Islet precursor cell (in vitro differentiated cells): ENCODE measurements at regions not wholly inside any gene's neighbourhood (a gene's known extent, or its start where the extent isn't known, plus 50 kb on each side); places are given as distances from the start of the nearest gene placed in this dataset.
"Not testable (repeated sequence)": the region's sequence is repeated elsewhere in the genome, so short reads cannot be mapped to it uniquely, and the experiment has no call there.

ENCODE experiments used
- DNase-seq: peaks from one replicate; pipeline ENCODE4 v3.0.0-alpha.2; 2018

DNA sequence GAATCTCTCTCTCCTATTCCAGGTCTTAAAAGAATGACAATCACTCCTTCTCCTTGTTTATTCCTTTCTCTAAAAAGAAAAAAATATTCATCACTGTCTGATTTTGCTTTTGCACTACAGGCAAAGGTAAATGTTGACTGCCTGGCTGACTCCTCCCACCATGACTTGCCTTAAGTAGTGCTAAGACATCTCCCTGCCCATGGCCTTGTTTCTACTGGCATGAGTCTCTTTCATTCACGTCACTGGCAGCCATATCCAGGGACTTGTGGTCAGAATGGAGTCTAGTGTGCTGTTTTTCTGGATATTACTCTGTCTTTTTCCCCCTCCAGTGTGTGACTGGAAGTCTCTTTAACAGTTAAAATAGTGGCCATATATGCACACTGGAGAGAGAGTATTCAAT lies 522.9 kb upstream of the DAB2 start:
- no peak for DNase-seq

DNA sequence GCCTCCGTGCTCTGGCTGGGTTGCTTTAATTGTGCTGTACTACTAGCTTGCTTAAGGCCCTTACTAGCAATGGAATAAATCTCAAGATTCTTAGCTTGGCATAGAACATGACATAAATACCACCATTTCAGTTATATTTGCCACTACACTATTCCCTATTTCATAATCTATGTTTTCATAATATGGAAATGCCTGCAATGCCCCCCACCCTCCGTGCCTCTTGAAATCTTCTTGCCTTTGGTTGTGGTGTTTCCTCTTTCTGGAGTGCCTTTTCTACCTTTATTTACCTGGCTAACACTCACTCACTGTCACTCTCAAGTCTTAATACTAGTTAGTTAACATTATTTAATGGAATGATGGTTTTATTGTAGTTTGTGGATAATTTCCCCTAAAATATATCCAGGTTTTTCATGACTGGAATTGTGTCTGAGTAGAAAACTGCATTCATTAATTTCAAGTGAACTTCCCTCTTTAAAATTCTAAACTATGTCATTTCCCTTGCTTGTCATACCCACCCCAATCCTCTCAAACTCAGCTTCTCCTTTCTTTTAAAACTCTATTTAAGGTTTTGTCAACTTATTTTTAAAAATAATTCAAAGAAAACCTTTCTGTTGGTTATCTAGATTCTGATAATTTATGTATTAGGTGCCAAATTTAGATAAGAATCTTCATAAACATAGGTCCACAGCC lies 521.7 kb upstream of the DAB2 start:
- no peak for DNase-seq

DNA sequence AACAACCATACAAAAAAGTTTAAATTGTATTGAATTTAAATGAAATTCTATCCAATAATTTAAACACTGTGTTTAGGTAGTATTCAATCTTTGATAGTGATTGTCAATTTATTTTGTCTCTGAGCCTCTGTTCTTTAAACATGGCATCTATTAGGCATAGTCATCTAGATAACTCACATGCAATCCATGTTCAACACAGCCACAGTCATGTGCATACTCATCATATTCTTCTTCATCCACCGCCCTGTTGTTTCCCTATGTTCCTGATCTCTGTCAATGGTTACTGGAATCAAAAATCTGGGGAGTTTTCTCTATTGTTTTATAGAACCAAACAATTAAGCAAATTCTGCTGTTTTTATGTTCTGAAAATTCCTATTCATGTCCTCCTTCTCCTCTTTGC lies 521.1 kb upstream of the DAB2 start:
- DNase-seq = no peak

DNA sequence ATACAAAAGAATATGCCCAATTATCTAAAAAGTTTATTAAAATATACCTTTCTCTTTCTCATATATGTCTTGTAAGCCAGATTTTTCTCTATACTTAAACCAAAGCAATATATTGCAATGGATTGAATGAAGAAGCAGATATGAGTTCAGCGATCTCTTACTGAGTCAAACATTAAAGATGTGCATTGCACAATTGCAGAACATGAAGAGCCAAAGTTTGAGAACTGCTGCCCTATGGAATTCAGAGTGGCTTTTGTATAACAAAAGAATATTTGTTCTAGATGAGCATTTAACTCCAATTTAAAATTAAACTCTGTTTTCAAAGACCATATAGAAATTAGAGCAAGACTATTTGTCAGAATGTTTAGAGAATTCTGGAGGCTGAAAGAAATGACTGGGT lies 519.0 kb upstream of the DAB2 start:
- DNase-seq = no peak

DNA sequence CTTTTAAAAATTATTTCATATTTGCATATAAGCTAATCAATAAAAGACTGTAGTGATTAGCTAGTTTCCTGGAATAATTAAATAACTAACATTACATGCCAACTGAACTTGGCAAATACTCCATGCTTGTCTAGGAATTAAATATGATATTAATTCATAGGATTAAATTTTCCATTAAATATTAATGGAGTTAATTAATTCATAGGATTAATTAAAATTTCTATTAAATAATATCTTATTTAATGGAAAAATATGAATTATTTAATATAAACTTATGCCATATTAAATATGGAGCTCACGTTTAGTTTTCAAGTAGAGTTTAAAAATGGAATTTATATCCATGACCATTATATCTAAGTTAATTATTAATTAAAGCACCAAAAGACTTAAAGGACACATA lies 517.8 kb upstream of the DAB2 start:
- DNase-seq = no peak

DNA sequence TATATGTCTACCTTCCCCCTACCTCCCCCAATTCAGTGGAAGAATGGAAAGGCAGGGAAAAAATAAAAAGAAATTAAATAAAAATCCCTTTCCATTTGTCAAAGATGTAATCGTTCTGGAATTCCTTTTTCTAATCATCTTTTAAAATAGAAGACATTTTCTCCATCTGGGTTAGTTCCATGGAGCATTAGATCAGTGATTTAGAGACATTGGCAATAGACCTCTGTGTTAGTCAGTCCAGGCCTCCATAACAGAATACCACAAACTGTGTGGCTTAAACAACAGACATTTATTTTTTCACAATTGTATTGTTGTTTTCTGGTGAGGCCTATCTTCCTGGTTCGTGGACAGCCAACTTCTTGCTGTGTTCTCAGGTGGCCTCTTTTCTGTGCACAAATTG lies 516.6 kb upstream of the DAB2 start:
- no peak for DNase-seq

DNA sequence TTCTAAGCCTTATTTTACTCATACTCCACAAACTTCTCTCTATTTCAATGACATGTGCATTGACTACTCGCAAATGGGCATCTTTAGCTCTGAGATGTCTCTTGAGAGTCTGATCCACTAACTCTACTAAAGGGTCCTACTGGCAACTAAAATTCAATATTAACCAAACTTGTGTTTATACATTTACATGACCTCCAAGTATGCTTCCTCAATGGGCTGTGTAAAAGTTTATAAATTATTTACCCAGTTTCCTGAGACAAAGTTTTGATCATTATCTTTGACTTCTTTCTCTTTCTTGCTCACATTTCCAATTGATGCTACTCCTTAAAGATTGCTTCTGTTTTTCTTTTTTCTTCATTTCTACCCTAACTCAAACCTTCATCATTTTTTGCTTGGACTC lies 510.1 kb upstream of the DAB2 start:
- DNase-seq = no peak

DNA sequence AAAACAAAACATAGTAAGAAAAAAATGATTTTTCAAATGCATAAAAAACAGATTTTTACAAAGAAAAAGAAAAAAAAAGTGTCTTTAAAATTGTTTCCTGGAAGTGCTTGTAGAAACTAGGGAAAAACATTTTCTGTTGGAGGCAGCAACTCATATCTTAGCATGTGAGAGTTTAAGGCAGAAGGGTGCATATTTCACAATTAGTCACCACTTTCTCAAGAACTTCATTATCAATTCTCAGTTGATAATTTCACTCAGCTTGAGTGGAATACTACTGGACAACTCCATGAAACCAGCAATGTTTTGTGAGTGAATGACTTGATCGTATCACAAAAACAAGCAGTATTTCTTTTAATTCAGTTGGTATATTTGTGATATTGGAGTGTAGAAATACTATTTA lies 508.3 kb upstream of the DAB2 start:
- DNase-seq = no peak

DNA sequence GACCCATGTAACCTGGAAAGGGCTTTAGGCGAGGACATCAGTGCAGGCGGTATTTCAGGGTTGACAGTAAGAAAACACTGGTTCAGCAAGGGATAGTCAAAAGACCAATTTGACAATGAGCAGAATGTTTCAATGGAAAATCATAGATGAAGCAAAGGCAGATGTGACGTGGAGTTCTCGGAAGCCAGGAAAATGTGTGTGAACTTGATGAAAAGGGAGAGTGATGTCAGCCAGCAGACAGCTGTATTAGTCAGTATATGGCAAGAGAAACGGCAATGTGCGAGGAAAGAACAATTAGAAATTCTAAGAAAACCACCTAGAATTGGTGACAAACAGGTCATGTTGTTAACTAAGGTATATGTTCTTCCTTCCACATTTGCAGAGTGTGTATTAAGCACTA lies 503.9 kb upstream of the DAB2 start:
- no peak for DNase-seq

DNA sequence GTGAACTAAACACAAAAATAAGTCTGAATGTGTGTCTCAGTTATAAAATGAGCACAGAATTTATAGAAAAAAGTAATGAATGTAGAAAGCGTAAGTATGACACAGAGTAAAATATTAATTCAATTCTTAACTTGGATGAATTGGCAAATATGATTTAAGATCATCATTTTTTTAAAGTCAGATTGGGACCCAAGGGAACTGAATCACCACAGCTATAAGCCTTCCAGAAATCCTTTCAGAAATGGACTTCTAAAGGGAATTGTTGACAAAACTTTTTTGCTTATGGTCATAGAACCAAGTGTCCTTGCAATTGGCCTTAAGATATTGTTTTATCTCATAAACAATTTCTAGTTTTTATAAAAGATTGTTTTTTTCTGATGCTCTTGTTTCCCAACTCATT lies 495.1 kb upstream of the DAB2 start:
- no peak for DNase-seq

DNA sequence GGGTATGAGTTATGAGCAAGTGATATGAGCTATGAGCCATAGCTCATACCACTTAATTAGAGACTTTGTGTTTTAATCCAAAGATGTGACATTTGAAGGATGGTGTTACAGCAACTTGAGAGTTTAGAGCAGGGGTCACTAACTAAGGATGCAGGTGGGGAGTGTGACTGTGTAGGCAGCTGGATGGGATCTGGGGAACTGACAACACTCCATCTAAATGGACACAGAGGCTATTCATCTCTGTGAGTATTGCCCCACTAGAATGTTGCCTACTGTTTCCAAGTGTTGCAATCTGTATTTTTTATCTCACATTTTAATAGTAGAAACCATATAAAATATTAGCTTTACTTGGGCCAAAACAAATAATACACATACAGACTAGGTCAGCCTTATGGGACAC lies 488.1 kb upstream of the DAB2 start:
- no peak for DNase-seq

DNA sequence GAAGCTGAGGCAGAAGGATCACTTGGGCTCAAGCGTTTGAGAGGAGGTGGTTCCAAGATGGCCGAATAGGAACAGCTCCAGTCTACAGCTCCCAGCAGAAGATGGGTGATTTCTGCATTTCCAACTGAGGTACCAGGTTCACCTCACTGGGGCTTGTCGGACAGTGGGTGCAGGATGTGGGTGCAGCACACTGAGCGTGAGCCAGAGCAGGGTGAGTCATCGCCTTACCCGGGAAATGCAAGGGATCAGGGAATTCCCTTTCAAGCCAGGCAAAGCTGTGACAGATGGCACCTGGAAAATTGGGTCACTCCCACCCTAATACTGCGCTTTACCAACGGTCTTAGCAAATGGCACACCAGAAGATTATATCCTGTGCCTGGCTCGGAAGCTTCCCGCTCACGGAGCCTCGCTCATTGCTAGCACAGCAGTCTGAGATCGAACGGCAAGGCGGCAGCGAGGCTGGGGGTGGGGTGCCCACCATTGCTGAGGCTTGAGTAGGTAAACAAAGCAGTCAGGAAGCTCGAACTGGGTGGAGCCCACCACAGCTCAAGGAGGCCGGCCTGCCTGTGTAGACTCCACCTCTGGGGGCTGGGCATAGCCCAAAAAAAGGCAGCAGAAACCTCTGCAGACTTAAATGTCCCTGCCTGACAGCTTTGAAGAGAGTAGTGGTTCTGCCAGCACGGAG lies 482.6 kb upstream of the DAB2 start:
- DNase-seq = not testable (repeated sequence)

DNA sequence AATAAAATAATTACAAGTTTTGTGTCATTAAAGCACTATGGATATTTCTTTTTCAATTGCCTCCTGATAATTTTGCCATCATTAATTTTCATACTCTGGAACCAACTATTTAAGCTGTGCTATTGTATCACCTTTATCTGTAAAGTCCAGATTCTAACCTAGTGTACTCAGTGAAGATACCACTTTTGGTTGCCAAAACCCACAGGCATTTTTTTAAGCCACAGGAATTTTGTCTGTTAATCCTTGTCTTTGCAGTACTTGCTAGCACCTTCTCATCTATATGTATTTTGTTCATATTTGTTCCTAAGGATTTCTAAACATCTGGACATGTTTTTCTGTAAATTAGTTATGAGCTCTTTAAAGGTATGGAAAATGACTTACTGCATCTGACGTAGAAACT lies 481.4 kb upstream of the DAB2 start:
- DNase-seq = no peak

DNA sequence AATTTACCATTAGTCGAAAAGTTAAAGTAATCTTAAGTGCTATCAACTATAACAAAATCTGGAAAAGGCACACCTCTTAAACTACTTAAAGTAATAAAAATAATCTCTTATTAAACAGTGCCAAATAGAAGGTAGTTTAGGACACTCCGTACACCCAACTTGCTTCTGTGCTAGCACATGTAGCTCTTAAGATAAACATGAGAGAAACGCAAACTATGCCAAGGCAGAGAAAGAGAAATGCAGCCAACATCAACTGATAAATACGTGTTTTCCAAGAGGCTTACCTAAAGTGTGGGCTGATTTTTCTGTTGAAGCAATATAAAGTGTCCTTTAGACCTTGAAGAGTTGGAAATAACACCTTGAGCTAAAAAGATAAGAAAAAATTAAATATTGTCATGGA lies 480.6 kb upstream of the DAB2 start:
- DNase-seq = no peak

DNA sequence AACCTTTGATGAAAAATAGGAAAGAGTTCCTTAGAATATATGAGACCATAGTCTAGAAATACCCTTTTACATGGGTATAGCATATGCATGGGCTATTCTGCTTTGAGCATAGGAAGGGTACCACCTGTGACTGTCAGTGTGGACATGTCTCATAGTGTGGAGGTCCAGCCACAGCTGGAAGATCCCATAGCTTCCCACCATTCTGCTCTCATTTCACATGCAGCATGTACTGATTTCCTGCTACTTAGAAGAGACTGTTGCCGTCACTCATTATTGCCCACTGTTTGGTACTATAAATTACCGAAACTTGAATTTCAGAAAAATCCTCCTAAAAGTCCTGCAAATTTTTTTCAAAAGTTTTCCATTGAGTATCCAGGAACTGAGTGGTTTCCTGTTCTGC lies 477.8 kb upstream of the DAB2 start:
- DNase-seq = no peak

DNA sequence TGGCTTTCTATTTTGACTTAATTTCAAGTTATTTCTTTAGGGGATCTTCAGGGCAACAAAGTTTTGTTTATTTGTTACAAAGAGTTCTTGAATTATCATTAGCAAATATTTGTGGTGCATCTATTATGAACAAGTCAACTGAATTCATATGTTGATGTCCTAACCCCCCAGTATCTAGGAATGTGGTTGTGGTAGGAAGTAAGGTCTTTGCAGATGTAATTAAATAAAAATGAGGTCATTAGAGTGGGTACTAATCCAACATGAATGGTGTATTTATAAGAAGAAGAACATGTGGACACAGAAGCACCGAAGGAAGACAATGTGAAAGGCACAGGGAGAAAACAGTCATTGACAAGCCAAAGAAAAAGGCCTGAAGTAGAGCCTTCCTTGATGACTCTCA lies 474.0 kb upstream of the DAB2 start:
- no peak for DNase-seq

DNA sequence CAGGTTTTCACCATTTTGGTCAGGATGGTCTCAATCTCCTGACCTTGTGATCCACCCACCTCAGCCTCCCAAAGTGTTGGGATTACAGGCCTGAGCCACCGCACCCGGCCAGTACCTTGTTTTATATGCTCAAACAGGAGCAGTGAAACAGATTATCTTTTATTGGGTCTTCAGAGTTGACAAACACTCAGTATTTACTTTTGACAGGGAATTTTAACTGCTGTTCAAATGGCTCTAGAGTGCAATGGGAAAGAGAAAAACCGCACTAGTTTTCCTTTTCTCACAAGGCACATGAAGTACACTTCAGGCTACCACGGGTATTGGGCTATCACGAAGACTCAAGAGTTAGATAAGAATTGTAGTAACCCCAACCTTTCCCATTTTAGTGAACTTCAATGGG lies 471.9 kb upstream of the DAB2 start:
- DNase-seq = no peak

DNA sequence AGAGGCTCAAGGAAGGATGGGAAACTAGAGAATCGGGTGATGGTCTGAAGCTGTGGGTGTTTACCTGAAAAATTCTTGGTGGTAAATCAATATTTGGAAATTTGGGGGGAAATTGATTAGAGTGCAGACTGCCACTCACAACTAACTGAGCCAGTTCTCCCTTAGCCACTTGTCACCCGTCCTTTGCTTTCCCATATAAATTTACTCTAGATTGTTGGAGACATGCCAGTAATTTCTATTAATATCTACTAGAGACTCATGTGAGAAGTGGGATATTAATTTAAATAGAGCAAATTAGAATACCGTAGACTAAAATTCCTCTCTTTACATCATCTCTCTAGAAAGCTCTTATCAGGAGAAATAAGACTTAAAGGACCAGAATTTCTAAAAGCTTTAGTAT lies 471.3 kb upstream of the DAB2 start:
- DNase-seq = no peak

DNA sequence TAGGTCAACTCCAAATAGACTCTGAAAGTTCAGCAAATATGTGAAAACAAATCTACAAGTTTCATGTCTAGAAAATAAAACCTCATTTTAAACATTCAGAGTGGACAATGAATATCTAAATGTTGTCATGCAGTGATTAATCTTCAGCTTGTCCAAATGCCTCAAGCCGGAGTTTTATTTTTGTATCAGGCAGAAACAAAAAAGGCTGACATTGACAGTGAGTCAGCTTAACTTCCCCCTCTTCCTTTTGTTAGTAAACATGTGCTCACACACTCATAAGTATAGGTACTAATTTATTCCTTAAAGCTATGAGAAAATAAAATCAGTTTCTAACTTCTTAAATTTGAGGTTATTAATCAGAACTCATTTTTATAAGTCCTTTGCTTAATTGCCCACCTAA lies 467.9 kb upstream of the DAB2 start:
- DNase-seq = no peak

DNA sequence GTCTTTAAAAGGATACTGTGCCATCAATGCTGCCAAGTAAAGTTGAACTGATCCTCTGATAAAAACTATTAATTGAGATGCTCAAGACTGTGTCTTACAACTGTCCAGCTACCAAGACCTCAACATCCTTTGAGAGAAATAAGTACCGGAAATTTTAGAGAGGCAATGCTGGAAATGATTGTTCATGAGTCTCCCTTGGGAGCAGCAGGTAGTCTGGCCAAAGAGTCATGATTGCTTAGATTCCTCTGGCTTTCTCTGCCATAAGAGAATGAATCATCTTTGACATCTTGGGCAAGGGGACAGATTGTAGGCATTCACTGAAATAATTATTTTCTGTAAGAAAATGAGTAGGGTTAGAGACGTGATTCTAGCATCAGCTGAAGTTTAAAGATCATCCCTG lies 466.6 kb upstream of the DAB2 start:
- DNase-seq = no peak

DNA sequence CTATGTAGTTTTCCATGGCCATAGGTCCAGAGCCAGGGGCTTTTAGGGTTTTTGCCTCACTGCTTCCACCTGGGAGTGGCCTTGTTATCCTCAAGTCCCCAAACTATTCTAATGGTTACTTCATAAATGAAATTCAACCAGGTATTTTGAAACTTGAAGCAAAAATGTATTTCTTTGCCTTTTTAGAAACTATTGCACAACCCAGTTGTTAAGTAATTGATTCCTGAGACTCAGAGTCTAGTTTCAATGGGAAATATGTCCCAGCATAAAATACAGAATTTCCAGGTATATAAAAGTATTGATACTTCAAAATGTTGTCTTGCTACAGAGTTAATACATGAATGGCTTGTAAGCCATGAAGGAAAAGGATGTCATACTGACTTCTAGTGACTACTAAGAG lies 456.2 kb upstream of the DAB2 start:
- no peak for DNase-seq

DNA sequence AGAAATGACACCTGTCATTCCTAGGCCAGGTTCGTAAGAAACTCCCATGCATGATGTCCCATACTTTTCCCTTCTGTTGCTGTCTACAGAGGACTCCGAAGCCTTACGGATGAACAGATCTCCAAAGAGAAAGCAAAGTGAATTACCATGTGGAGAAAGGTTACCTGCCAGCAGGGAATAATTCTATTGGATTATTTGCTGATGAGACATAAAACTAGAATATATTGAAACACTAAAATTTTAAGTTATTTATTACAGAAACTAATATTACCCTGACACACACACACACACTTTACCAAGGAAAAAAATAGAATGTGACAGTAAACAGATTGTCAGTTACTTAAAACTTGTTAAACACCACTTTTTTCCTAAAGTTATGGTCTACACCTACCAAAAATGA lies 452.7 kb upstream of the DAB2 start:
- DNase-seq = no peak

DNA sequence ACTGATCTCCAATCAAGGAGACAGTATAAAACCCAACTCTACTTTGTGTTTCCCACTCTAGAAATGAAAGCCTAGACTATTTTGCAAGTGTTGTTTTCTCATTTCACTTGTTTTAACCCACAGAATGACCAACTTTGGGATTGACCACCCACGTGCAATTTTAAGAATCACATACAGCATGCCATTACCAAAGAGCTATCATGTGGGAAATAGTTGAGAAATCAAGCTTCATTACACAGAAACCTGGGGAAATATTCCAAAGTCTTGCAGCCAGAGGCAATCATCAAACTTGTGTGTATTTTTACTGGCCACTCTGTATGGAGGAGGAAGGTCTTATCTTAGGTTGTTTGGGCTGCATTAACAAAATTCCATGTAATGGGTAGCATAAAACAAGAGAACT lies 451.4 kb upstream of the DAB2 start:
- DNase-seq = no peak

DNA sequence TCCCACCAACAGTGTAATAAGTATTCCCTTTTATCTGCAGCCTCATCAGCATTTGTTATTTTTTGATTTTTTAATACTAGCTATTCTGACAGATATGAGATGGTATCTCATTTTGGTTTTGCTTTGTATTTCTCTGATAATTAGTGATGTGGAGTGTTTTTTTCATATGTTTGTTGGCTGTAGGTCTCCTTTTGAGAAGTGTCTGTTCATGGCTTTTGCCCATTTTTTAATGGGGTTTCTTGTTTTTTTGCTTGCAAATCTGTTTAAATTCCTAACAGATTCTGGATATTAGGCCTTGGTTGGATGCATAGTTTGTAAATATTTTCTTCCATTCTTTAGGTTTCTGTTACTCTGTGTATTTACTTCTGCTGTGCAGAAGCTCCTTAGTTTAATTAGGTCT lies 445.4 kb upstream of the DAB2 start:
- DNase-seq = no peak

DNA sequence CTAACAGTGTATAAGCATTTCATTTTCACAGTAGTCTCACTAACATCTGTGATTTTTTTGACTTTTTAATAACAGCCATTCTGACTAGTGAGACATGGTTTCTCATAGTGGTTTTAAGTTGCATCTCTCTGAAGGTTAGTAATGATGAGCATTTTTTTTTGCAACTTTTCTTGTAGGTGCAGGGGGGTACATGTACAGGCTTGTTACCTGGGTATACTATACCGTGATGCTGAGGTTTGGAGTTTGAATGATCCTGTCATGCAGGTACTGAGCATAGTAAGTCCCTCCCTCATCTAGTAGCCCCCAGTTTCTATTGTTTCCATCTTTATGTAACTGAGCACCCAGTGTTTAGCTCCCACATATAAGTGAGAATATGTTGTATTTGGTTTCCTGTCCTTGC lies 444.6 kb upstream of the DAB2 start:
- DNase-seq = no peak
